GM12874 (cell line): ENCODE measurements at regions not wholly inside any gene's neighbourhood (a gene's known extent, or its start where the extent isn't known, plus 50 kb on each side); places are given as distances from the start of the nearest gene placed in this dataset.

ENCODE experiments used
- CTCF ChIP-seq: IDR thresholded peaks from 2 replicates; pipeline ENCODE4 v1.5.1; 2011; ENCODE audit warnings: low read depth, mild to moderate bottlenecking, control low read depth, low read length, moderate library complexity; ENCODE audit not compliant: insufficient read depth

GRCh38 chr5:117161718-117162335 is 587.2 kb upstream of the SEMA6A start:
- no peak for TF ChIP-seq CTCF

- no peak for TF ChIP-seq CTCF
Observed at GRCh38 chr5:117160391-117160790, 585.8 kb upstream of the SEMA6A start.

GRCh38 chr5:117149312-117149711 is 574.7 kb upstream of the SEMA6A start:
- TF ChIP-seq CTCF = no peak

- TF ChIP-seq CTCF = no peak
Observed at GRCh38 chr5:117144086-117144485, 569.5 kb upstream of the SEMA6A start.

GRCh38 chr5:117143406-117143805 is 568.8 kb upstream of the SEMA6A start:
- no peak for TF ChIP-seq CTCF

- TF ChIP-seq CTCF = no peak
Observed at GRCh38 chr5:117138523-117138922, 563.9 kb upstream of the SEMA6A start.

GRCh38 chr5:117135851-117136250 is 561.2 kb upstream of the SEMA6A start:
- no peak for TF ChIP-seq CTCF
